Lung microvascular endothelial cell (primary cell): ENCODE measurements at regions not wholly inside any gene's neighbourhood (a gene's known extent, or its start where the extent isn't known, plus 50 kb on each side); places are given as distances from the start of the nearest gene placed in this dataset.

Experiments used
- DNase-seq, 2 donors: peaks; one replicate each; pipeline versions ENCODE4 v3.0.0 to v3.0.0-alpha.2; 2010; ENCODE audit warnings: low read depth in 2 of 2

GRCh38 chr12:130101370-130101769 lies 60.9 kb upstream of the FZD10 start:
- DNase-seq: no peak

- no peak for DNase-seq
These were observed 60.0 kb upstream of the FZD10 start for GRCh38 chr12:130102266-130102665.

GRCh38 chr12:130104571-130105106 lies 57.6 kb upstream of the FZD10 start:
- peak in 1 of 2 donors; percentile 40 for DNase-seq

GRCh38 chr12:130109062-130109945 lies 53.0 kb upstream of the FZD10 start:
- DNase-seq: no peak

GRCh38 chr12:130110914-130111313 lies 51.4 kb upstream of the FZD10 start:
- no peak for DNase-seq

- DNase-seq: no peak
These were observed 50.2 kb upstream of the FZD10 start for GRCh38 chr12:130111965-130112496.
